IPS-18c (cell line): ENCODE measurements at regions not wholly inside any gene's neighbourhood (a gene's known extent, or its start where the extent isn't known, plus 50 kb on each side); places are given as distances from the start of the nearest gene placed in this dataset.

Experiments
- H3K4me3 ChIP-seq: 2 replicates; pipeline ENCODE4 v1.7.0; 2013; ENCODE audit warnings: low read depth, mild to moderate bottlenecking, low read length, moderate library complexity; ENCODE audit not compliant: insufficient read depth
- H3K9me3 ChIP-seq: one replicate; pipeline ENCODE4 v1.6.1; 2013; ENCODE audit warnings: mild to moderate bottlenecking, low read length, moderate library complexity; ENCODE audit not compliant: control insufficient read depth, insufficient read depth

- Histone ChIP-seq H3K9me3 (no peaks in the 10 kb centered on the region), H3K4me3 (no peak overlapping the region)
Measured at GRCh38 chr3:63228087-63228486, 50.0 kb upstream of the SYNPR start.
